ENCODE measurements at regions not wholly inside any gene's neighbourhood (a gene's known extent, or its start where the extent isn't known, plus 50 kb on each side); places are given as distances from the start of the nearest gene placed in this dataset.

GRCh38 chr4:111214371-111214770 lies 591.5 kb upstream of the PITX2 start:
- Histone ChIP-seq H3K27me3 (no peaks in the 10 kb centered on the region), H3K36me3 (no peaks in the 10 kb centered on the region), H3K4me1 (no peaks in the 10 kb centered on the region), H3K27ac (no peak overlapping the region), H3K9me3 (no peaks in the 10 kb centered on the region), H3K4me3 (no peak overlapping the region)
- intact Hi-C loops (cut with DNase I) = no loop called here
- TF ChIP-seq, protein P1, sequence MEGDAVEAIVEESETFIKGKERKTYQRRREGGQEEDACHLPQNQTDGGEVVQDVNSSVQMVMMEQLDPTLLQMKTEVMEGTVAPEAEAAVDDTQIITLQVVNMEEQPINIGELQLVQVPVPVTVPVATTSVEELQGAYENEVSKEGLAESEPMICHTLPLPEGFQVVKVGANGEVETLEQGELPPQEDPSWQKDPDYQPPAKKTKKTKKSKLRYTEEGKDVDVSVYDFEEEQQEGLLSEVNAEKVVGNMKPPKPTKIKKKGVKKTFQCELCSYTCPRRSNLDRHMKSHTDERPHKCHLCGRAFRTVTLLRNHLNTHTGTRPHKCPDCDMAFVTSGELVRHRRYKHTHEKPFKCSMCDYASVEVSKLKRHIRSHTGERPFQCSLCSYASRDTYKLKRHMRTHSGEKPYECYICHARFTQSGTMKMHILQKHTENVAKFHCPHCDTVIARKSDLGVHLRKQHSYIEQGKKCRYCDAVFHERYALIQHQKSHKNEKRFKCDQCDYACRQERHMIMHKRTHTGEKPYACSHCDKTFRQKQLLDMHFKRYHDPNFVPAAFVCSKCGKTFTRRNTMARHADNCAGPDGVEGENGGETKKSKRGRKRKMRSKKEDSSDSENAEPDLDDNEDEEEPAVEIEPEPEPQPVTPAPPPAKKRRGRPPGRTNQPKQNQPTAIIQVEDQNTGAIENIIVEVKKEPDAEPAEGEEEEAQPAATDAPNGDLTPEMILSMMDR (IDR thresholded peaks at IDR 0.05) = no peak
- no peak for DNase-seq (ENCODE audit: low spot score in 2 of 2)

DNA sequence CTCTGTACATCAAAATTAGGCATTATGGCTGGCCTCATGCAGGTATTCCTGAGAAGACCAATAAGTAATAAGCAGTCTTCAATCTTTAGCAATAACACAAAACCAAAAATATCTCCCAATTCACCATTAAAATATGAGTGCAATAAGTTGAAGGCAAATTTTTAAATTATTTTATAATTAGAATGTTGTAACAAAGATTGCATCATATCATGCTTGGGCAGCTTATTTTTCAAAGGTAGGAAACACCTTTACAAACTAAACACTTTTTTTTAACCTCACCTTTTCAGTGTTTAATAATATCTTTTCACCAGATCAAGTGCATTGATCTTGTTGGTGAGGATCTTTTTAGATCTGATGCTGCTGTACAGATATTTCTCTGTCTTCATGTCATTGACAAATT lies 592.9 kb upstream of the PITX2 start:
- no peak for DNase-seq (ENCODE audit: low spot score in 2 of 2)
- intact Hi-C loops (cut with DNase I) = no loop called here
- Histone ChIP-seq H3K27me3 (no peaks in the 10 kb centered on the region), H3K4me3 (no peak overlapping the region), H3K9me3 (no peaks in the 10 kb centered on the region), H3K27ac (no peak overlapping the region), H3K36me3 (no peaks in the 10 kb centered on the region), H3K4me1 (no peaks in the 10 kb centered on the region)
- TF ChIP-seq, protein P1 (IDR thresholded peaks at IDR 0.05) = no peak

GRCh38 chr4:111216791-111217190 lies 593.9 kb upstream of the PITX2 start:
- Histone ChIP-seq H3K27me3 (no peaks in the 10 kb centered on the region), H3K4me1 (no peaks in the 10 kb centered on the region), H3K4me3 (no peak overlapping the region), H3K27ac (no peak overlapping the region), H3K9me3 (peaks cover 0 to 4% of the 10 kb centered on the region in 2 donors), H3K36me3 (no peaks in the 10 kb centered on the region)
- no peak for DNase-seq (ENCODE audit: low spot score in 2 of 2)
- intact Hi-C loops (cut with DNase I) = no loop called here
- TF ChIP-seq, protein P1 (IDR thresholded peaks at IDR 0.05) = no peak

DNA sequence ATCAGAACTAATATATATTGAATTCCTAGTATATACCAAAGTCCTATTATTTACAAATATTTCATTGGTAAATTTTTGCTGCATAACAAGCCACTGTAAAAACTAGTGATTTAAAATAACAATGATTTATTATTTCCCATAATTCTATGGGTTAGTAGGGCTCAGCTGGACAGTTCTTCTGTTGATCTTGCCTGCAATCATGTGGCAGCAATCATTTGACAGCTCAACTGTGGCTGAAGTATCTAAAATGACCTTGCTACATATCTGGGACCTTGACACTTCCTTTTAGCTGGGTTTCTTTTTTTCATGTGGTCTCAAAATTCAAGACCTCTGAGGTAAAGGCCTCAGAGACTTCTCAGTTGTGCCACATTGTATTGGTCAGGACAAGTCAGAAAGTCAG lies 598.5 kb upstream of the PITX2 start:
- H3K4me3 ChIP-seq = no peak overlapping the region
- H3K4me1 ChIP-seq = no peaks in the 10 kb centered on the region
- no peaks in the 10 kb centered on the region for H3K27me3 ChIP-seq
- H3K9me3 ChIP-seq = peaks cover 0 to 4% of the 10 kb centered on the region in 2 donors
- intact Hi-C loops (cut with DNase I) = no loop called here
- no peak for DNase-seq (ENCODE audit: low spot score in 2 of 2)
- H3K27ac ChIP-seq = no peak overlapping the region
- TF ChIP-seq, protein P1 (IDR thresholded peaks at IDR 0.05) = no peak
- no peaks in the 10 kb centered on the region for H3K36me3 ChIP-seq

- intact Hi-C loops (cut with DNase I) = no loop called here
- H3K27ac ChIP-seq = no peak overlapping the region
- H3K36me3 ChIP-seq = no peaks in the 10 kb centered on the region
- H3K9me3 ChIP-seq = no peaks in the 10 kb centered on the region
- TF ChIP-seq, protein P1 (IDR thresholded peaks at IDR 0.05) = no peak
- no peaks in the 10 kb centered on the region for H3K4me1 ChIP-seq
- no peaks in the 10 kb centered on the region for H3K27me3 ChIP-seq
- H3K4me3 ChIP-seq = no peak overlapping the region
- DNase-seq (ENCODE audit: low spot score in 2 of 2) = no peak
Measured at GRCh38 chr4:111228396-111228795, 605.5 kb upstream of the PITX2 start.

- H3K9me3 ChIP-seq = no peaks in the 10 kb centered on the region
- no peak for DNase-seq (ENCODE audit: low spot score in 2 of 2)
- H3K4me1 ChIP-seq = no peaks in the 10 kb centered on the region
- no peaks in the 10 kb centered on the region for H3K36me3 ChIP-seq
- no peaks in the 10 kb centered on the region for H3K27me3 ChIP-seq
- intact Hi-C loops (cut with DNase I) = no loop called here
- TF ChIP-seq, protein P1 (IDR thresholded peaks at IDR 0.05) = no peak
- no peak overlapping the region for H3K4me3 ChIP-seq
- no peak overlapping the region for H3K27ac ChIP-seq
Measured at GRCh38 chr4:111228874-111229273, 606.0 kb upstream of the PITX2 start.
